Globus pallidus (tissue), 1 donor: ENCODE measurements at regions not wholly inside any gene's neighbourhood (a gene's known extent, or its start where the extent isn't known, plus 50 kb on each side); places are given as distances from the start of the nearest gene placed in this dataset.
"Not testable (repeated sequence)": the region's sequence is repeated elsewhere in the genome, so short reads cannot be mapped to it uniquely, and the experiment has no call there.

Source experiments
- DNase-seq: peaks from one replicate; pipeline ENCODE4 v3.0.0-alpha.2; 2015; ENCODE audit warnings: low spot score

GRCh38 chr2:48190230-48190629 lies 124.3 kb upstream of the FOXN2 start:
- no peak for DNase-seq

- DNase-seq, result no peak
These were observed 119.8 kb upstream of the FOXN2 start for GRCh38 chr2:48194641-48195040.

GRCh38 chr2:48195169-48195568 lies 119.3 kb upstream of the FOXN2 start:
- DNase-seq, result no peak

- DNase-seq, result no peak
These were observed 116.9 kb upstream of the FOXN2 start for GRCh38 chr2:48197618-48198017.

- DNase-seq, result no peak
These were observed 116.1 kb upstream of the FOXN2 start for GRCh38 chr2:48198371-48198770.

- no peak for DNase-seq
These were observed 115.4 kb upstream of the FOXN2 start for GRCh38 chr2:48199070-48199469.

- DNase-seq, result no peak
These were observed 113.7 kb upstream of the FOXN2 start for GRCh38 chr2:48200620-48201293.

GRCh38 chr2:48201435-48201834 lies 113.0 kb upstream of the FOXN2 start:
- DNase-seq, result not testable (repeated sequence)

- DNase-seq, result no peak
These were observed 111.4 kb upstream of the FOXN2 start for GRCh38 chr2:48202863-48203642.

GRCh38 chr2:48203668-48204067 lies 110.8 kb upstream of the FOXN2 start:
- DNase-seq, result no peak

GRCh38 chr2:48204750-48205136 lies 109.7 kb upstream of the FOXN2 start:
- no peak for DNase-seq

GRCh38 chr2:48205137-48205798 lies 109.2 kb upstream of the FOXN2 start:
- peak; percentile 100 for DNase-seq

- peak; percentile 39 for DNase-seq
These were observed 108.3 kb upstream of the FOXN2 start for GRCh38 chr2:48206056-48206656.

GRCh38 chr2:48207201-48207641 lies 107.3 kb upstream of the FOXN2 start:
- no peak for DNase-seq

GRCh38 chr2:48207851-48208250 lies 106.6 kb upstream of the FOXN2 start:
- DNase-seq, result no peak

GRCh38 chr2:48209214-48209885 lies 105.1 kb upstream of the FOXN2 start:
- DNase-seq, result no peak

- no peak for DNase-seq
These were observed 104.3 kb upstream of the FOXN2 start for GRCh38 chr2:48210189-48210588.

GRCh38 chr2:48213646-48214045 lies 100.8 kb upstream of the FOXN2 start:
- no peak for DNase-seq

GRCh38 chr2:48218169-48218568 lies 96.3 kb upstream of the FOXN2 start:
- no peak for DNase-seq

- DNase-seq, result no peak
These were observed 95.3 kb upstream of the FOXN2 start for GRCh38 chr2:48219234-48219554.

GRCh38 chr2:48219555-48220436 lies 94.7 kb upstream of the FOXN2 start:
- no peak for DNase-seq
